ENCODE measurements at regions not wholly inside any gene's neighbourhood (a gene's known extent, or its start where the extent isn't known, plus 50 kb on each side); places are given as distances from the start of the nearest gene placed in this dataset.

- no peak for TF ChIP-seq CHD4 (IDR thresholded peaks at IDR 0.05; ENCODE audit: borderline replicate concordance)
- TF ChIP-seq, protein P1, sequence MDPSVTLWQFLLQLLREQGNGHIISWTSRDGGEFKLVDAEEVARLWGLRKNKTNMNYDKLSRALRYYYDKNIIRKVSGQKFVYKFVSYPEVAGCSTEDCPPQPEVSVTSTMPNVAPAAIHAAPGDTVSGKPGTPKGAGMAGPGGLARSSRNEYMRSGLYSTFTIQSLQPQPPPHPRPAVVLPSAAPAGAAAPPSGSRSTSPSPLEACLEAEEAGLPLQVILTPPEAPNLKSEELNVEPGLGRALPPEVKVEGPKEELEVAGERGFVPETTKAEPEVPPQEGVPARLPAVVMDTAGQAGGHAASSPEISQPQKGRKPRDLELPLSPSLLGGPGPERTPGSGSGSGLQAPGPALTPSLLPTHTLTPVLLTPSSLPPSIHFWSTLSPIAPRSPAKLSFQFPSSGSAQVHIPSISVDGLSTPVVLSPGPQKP (IDR thresholded peaks at IDR 0.05; ENCODE audit: low read depth, low read length), result no peak
- no peak for TF ChIP-seq CTCF (IDR thresholded peaks at IDR 0.05)
- TF ChIP-seq MYC (IDR thresholded peaks at IDR 0.05; ENCODE audit: borderline replicate concordance, low read length), result no peak
- no peak for TF ChIP-seq HOXA7 (CRISPR knock-in tag; IDR thresholded peaks at IDR 0.05)
- no peak for TF ChIP-seq MAZ (IDR thresholded peaks at IDR 0.05; ENCODE audit: borderline replicate concordance, low read depth, low read length)
- TF ChIP-seq FOXS1 (CRISPR knock-in tag; IDR thresholded peaks at IDR 0.05), result no peak
- TF ChIP-seq REST (IDR thresholded peaks at IDR 0.05), result no peak
- no peak for TF ChIP-seq POLR2AphosphoS2 (conservative IDR thresholded peaks at IDR 0.05; ENCODE audit: low read length)
- no peak for TF ChIP-seq NR3C1 (IDR thresholded peaks at IDR 0.05)
- TF ChIP-seq SMC3 (IDR thresholded peaks at IDR 0.05), result no peak
These were observed 63.8 kb upstream of the GPR45 start for GRCh38 chr2:105177536-105178254.
